ENCODE measurements at regions not wholly inside any gene's neighbourhood (a gene's known extent, or its start where the extent isn't known, plus 50 kb on each side); places are given as distances from the start of the nearest gene placed in this dataset.

DNA sequence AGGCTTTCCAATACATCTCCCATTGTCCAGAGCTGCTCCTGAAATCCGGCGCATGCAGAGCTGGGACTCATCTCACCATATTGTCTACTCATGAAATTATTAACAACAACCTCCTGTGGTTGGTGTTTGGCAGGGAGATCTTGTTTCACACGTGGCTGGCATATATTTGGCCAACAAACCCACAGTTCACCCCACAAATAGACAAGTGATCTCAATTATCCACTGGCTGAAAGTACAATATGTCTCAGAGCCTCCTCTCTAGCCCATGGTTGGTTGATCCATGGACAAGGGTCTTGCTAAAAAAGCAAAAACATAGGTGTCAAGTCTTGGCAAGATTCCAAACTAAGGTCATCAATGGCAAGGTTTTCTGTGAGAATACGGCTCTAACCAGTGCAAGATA is 386.9 kb downstream of the ETS1 start:
- no peak overlapping the region for H3K4me2 ChIP-seq (ENCODE audit: low read length)
- H3K9me3 ChIP-seq (ENCODE audit: low read length), result no peaks in the 10 kb centered on the region
- H3K36me3 ChIP-seq (ENCODE audit: insufficient read depth, low read length), result no peaks in the 10 kb centered on the region
- no peaks in the 10 kb centered on the region for H3K9me2 ChIP-seq (ENCODE audit: insufficient read depth, low read length)
- H3K27ac ChIP-seq (ENCODE audit: low read length), result no peak overlapping the region
- H4K20me1 ChIP-seq (ENCODE audit: insufficient read depth), result no peaks in the 10 kb centered on the region
- H3K9ac ChIP-seq (ENCODE audit: low read length), result no peak overlapping the region
- H3K79me2 ChIP-seq (replicated peaks; ENCODE audit: insufficient read depth, low read length), result no peaks in the 10 kb centered on the region
- no peak overlapping the region for H3K4me3 ChIP-seq (ENCODE audit: low read length)
- H2AFZ ChIP-seq (ENCODE audit: low read depth, low read length), result no peak overlapping the region
- H3K27me3 ChIP-seq (ENCODE audit: insufficient read depth, low read depth, low read length), result no peaks in the 10 kb centered on the region
- H3F3A ChIP-seq (ENCODE audit: insufficient read depth, low read length, poor library complexity, severe bottlenecking), result no peaks in the 10 kb centered on the region
- TF ChIP-seq EZH2 (IDR thresholded peaks at IDR 0.05; ENCODE audit: borderline replicate concordance, insufficient read depth, low read length, poor library complexity, severe bottlenecking) (no peak), EP300 (conservative IDR thresholded peaks at IDR 0.05; ENCODE audit: poor library complexity, severe bottlenecking) (no peak), SMC3 (conservative IDR thresholded peaks at IDR 0.05; ENCODE audit: poor library complexity) (no peak), CTCF (IDR thresholded peaks at IDR 0.05; ENCODE audit: poor library complexity, severe bottlenecking) (no peak), REST (IDR thresholded peaks at IDR 0.05; ENCODE audit: borderline replicate concordance) (no peak), MXI1 (conservative IDR thresholded peaks at IDR 0.05; ENCODE audit: poor library complexity, severe bottlenecking) (no peak), RAD21 (conservative IDR thresholded peaks at IDR 0.05) (no peak), TAF1 (IDR thresholded peaks at IDR 0.05; ENCODE audit: low read depth) (no peak), POLR2AphosphoS5 (IDR thresholded peaks at IDR 0.05) (no peak)

DNA sequence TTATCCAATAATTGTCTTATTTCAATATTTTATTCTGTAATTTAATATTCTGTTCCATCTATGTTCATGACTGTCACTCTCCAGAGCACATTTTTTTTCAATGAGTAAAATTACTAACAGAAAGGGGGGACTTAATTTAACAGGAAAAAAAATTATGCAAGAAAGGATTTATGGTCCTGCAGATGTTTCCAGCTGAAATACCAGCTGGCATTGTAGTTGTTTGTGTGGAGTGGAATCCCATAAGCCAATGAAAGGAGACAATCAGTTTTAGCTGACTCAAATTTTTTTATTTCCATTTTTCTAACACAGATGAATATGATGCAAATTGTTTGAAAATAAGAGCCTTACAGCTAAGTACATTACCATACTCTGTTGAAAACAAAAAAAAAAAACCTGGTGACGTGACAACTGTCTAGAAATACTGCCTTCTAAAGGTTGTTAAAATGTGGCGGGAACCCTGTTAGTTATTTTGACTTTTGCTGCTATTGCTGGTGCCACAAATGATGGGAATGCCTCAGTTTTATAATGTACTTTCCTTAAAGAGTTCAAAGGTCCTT is 389.1 kb downstream of the ETS1 start:
- H3K9ac ChIP-seq (ENCODE audit: low read length), result no peak overlapping the region
- H3F3A ChIP-seq (ENCODE audit: insufficient read depth, low read length, poor library complexity, severe bottlenecking), result no peaks in the 10 kb centered on the region
- H3K4me2 ChIP-seq (ENCODE audit: low read length), result no peak overlapping the region
- H3K36me3 ChIP-seq (ENCODE audit: insufficient read depth, low read length), result no peaks in the 10 kb centered on the region
- no peaks in the 10 kb centered on the region for H3K9me2 ChIP-seq (ENCODE audit: insufficient read depth, low read length)
- H3K4me3 ChIP-seq (ENCODE audit: low read length), result no peak overlapping the region
- H3K27ac ChIP-seq (ENCODE audit: low read length), result no peak overlapping the region
- H2AFZ ChIP-seq (ENCODE audit: low read depth, low read length), result no peak overlapping the region
- H3K27me3 ChIP-seq (ENCODE audit: insufficient read depth, low read depth, low read length), result no peaks in the 10 kb centered on the region
- H4K20me1 ChIP-seq (ENCODE audit: insufficient read depth), result no peaks in the 10 kb centered on the region
- H3K9me3 ChIP-seq (ENCODE audit: low read length), result no peaks in the 10 kb centered on the region
- TF ChIP-seq CTCF (IDR thresholded peaks at IDR 0.05; ENCODE audit: poor library complexity, severe bottlenecking) (no peak), EP300 (conservative IDR thresholded peaks at IDR 0.05; ENCODE audit: poor library complexity, severe bottlenecking) (no peak), SMC3 (conservative IDR thresholded peaks at IDR 0.05; ENCODE audit: poor library complexity) (no peak), RAD21 (conservative IDR thresholded peaks at IDR 0.05) (no peak), TAF1 (IDR thresholded peaks at IDR 0.05; ENCODE audit: low read depth) (no peak), REST (IDR thresholded peaks at IDR 0.05; ENCODE audit: borderline replicate concordance) (no peak), POLR2AphosphoS5 (IDR thresholded peaks at IDR 0.05) (no peak), EZH2 (IDR thresholded peaks at IDR 0.05; ENCODE audit: borderline replicate concordance, insufficient read depth, low read length, poor library complexity, severe bottlenecking) (no peak), MXI1 (conservative IDR thresholded peaks at IDR 0.05; ENCODE audit: poor library complexity, severe bottlenecking) (no peak)
- no peaks in the 10 kb centered on the region for H3K79me2 ChIP-seq (replicated peaks; ENCODE audit: insufficient read depth, low read length)
